Nephron progenitor cell (in vitro differentiated cells): ENCODE measurements at regions not wholly inside any gene's neighbourhood (a gene's known extent, or its start where the extent isn't known, plus 50 kb on each side); places are given as distances from the start of the nearest gene placed in this dataset.

Source experiments
- DNase-seq: peaks from one replicate; pipeline ENCODE4 v3.0.0; 2021
- H3K27ac Mint-ChIP-seq: 2 replicates; pipeline ENCODE4 v1.8.0; 2021; ENCODE audit warnings: mild to moderate bottlenecking, moderate library complexity, mixed read lengths
- H3K27me3 Mint-ChIP-seq: 2 replicates; pipeline ENCODE4 v1.8.0; 2021; ENCODE audit warnings: mild to moderate bottlenecking, low read depth, mixed read lengths; ENCODE audit not compliant: poor library complexity
- H3K36me3 Mint-ChIP-seq: 2 replicates; pipeline ENCODE4 v1.8.0; 2021; ENCODE audit warnings: low read depth, mixed read lengths
- H3K4me1 Mint-ChIP-seq: 2 replicates; pipeline ENCODE4 v1.8.0; 2021; ENCODE audit warnings: mixed read lengths
- H3K4me3 Mint-ChIP-seq: 2 replicates; pipeline ENCODE4 v1.8.0; 2021; ENCODE audit warnings: mild to moderate bottlenecking, moderate library complexity, mixed read lengths
- H3K9me3 Mint-ChIP-seq: 2 replicates; pipeline ENCODE4 v1.8.0; 2021; ENCODE audit warnings: mild to moderate bottlenecking, moderate library complexity, mixed read lengths
- TF ChIP-seq, protein P1 (sequence below): fragments of 200-600 bp; sonication (generic); IDR thresholded peaks from 2 replicates; pipeline ENCODE4 v1.5.0; 2021; ENCODE audit warnings: antibody characterized with exemption

GRCh38 chr2:126748188-126748760 lies 92.3 kb downstream of the GYPC start:
- Mint-ChIP-seq H3K4me3 (no peak overlapping the region), H3K36me3 (peaks cover under 1% of the 10 kb centered on the region), H3K27me3 (peaks cover 7% of the 10 kb centered on the region), H3K4me1 (no peaks in the 10 kb centered on the region), H3K27ac (no peak overlapping the region), H3K9me3 (peaks cover 12% of the 10 kb centered on the region)
- TF ChIP-seq, protein P1, sequence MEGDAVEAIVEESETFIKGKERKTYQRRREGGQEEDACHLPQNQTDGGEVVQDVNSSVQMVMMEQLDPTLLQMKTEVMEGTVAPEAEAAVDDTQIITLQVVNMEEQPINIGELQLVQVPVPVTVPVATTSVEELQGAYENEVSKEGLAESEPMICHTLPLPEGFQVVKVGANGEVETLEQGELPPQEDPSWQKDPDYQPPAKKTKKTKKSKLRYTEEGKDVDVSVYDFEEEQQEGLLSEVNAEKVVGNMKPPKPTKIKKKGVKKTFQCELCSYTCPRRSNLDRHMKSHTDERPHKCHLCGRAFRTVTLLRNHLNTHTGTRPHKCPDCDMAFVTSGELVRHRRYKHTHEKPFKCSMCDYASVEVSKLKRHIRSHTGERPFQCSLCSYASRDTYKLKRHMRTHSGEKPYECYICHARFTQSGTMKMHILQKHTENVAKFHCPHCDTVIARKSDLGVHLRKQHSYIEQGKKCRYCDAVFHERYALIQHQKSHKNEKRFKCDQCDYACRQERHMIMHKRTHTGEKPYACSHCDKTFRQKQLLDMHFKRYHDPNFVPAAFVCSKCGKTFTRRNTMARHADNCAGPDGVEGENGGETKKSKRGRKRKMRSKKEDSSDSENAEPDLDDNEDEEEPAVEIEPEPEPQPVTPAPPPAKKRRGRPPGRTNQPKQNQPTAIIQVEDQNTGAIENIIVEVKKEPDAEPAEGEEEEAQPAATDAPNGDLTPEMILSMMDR = no peak
- DNase-seq = no peak

- Mint-ChIP-seq H3K4me1 (no peaks in the 10 kb centered on the region), H3K27me3 (peaks cover 11% of the 10 kb centered on the region), H3K27ac (no peak overlapping the region), H3K36me3 (no peaks in the 10 kb centered on the region), H3K4me3 (no peak overlapping the region), H3K9me3 (peaks cover 4% of the 10 kb centered on the region)
- no peak for DNase-seq
- TF ChIP-seq, protein P1 = no peak
These were observed 93.1 kb downstream of the GYPC start for GRCh38 chr2:126748929-126749518.

DNA sequence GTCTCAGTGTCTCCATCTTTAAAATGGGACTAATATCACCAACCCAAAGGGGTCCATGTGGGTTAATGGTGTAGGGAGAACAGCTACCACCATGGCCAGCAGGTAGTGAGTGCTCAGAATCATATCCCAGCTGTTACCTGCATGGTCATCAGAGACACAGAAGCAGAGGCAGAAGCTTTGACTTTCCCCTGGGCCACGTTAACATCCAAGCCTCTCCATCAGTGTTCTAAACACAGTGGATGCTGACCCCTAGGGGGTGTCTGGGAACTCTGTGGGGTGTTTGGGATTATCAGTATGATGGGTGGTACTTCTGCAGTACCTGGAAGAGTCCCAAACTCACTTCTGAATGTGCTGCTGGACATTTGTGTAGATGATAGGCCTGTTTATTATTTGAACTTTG lies 93.6 kb downstream of the GYPC start:
- no peak overlapping the region for H3K27ac Mint-ChIP-seq
- no peak for DNase-seq
- no peaks in the 10 kb centered on the region for H3K4me1 Mint-ChIP-seq
- no peak overlapping the region for H3K4me3 Mint-ChIP-seq
- no peaks in the 10 kb centered on the region for H3K36me3 Mint-ChIP-seq
- TF ChIP-seq, protein P1 = peak; percentile 15
- peaks cover 11% of the 10 kb centered on the region for H3K27me3 Mint-ChIP-seq
- no peaks in the 10 kb centered on the region for H3K9me3 Mint-ChIP-seq

- no peak for DNase-seq
- Mint-ChIP-seq H3K27me3 (peaks cover 11% of the 10 kb centered on the region), H3K4me3 (no peak overlapping the region), H3K36me3 (no peaks in the 10 kb centered on the region), H3K9me3 (no peaks in the 10 kb centered on the region), H3K27ac (no peak overlapping the region), H3K4me1 (no peaks in the 10 kb centered on the region)
- TF ChIP-seq, protein P1 = no peak
These were observed 94.5 kb downstream of the GYPC start for GRCh38 chr2:126750506-126750905.

GRCh38 chr2:126751477-126751876 lies 95.5 kb downstream of the GYPC start:
- Mint-ChIP-seq H3K36me3 (no peaks in the 10 kb centered on the region), H3K4me1 (no peaks in the 10 kb centered on the region), H3K9me3 (peaks cover 4% of the 10 kb centered on the region), H3K27me3 (peaks cover 14% of the 10 kb centered on the region), H3K27ac (no peak overlapping the region), H3K4me3 (no peak overlapping the region)
- DNase-seq = no peak
- TF ChIP-seq, protein P1 = no peak

- TF ChIP-seq, protein P1 = no peak
- peaks cover 4% of the 10 kb centered on the region for H3K9me3 Mint-ChIP-seq
- no peak overlapping the region for H3K27ac Mint-ChIP-seq
- peaks cover 21% of the 10 kb centered on the region for H3K27me3 Mint-ChIP-seq
- H3K4me1 Mint-ChIP-seq = no peaks in the 10 kb centered on the region
- H3K36me3 Mint-ChIP-seq = no peaks in the 10 kb centered on the region
- DNase-seq = no peak
- H3K4me3 Mint-ChIP-seq = no peak overlapping the region
These were observed 96.9 kb downstream of the GYPC start for GRCh38 chr2:126752876-126753275.
